A673 (cell line): ENCODE measurements at regions not wholly inside any gene's neighbourhood (a gene's known extent, or its start where the extent isn't known, plus 50 kb on each side); places are given as distances from the start of the nearest gene placed in this dataset.

ENCODE experiments used
- BruUV-seq: library from RNA; stranded (reverse); fragments of 400-500 nt; replicated peaks from 2 replicates; lab custom pipeline; 2021; lab: Mats Ljungman, UMichigan
- CTCF ChIA-PET: fragments of 300-600 bp; sonication (Branson Sonifier 250); formaldehyde crosslinking; loops from one replicate; lab custom pipeline; 2022; ENCODE audit warnings: antibody characterized with exemption; lab: Charles Lee
- POLR2A ChIA-PET: fragments of 300-600 bp; sonication (Branson Sonifier 250); formaldehyde crosslinking; loops from one replicate; lab custom pipeline; 2022; ENCODE audit warnings: antibody characterized with exemption; ENCODE audit not compliant: low non-redundant PET; lab: Charles Lee
- DNase-seq: peaks from one replicate; pipeline ENCODE4 v3.0.0-alpha.2; 2015; ENCODE audit warnings: low spot score
- H3K27ac ChIP-seq: fragments of 200-600 bp; sonication (generic); 2 replicates; pipeline ENCODE4 v1.5.1; 2016; ENCODE audit warnings: mixed run types, low read depth, mild to moderate bottlenecking, mixed read lengths, antibody characterized with exemption, low read length; ENCODE audit not compliant: poor library complexity, severe bottlenecking
- H3K27me3 ChIP-seq: fragments of 200-600 bp; sonication (generic); replicated peaks from 2 replicates; pipeline ENCODE4 v1.6.1; 2017; ENCODE audit warnings: mixed run types, low read depth, mild to moderate bottlenecking, mixed read lengths, antibody characterized with exemption, low read length; ENCODE audit not compliant: insufficient read depth, poor library complexity
- H3K36me3 ChIP-seq: fragments of 200-600 bp; sonication (generic); 2 replicates; pipeline ENCODE4 v1.6.1; 2016; ENCODE audit warnings: mixed run types, mild to moderate bottlenecking, mixed read lengths, antibody characterized with exemption, low read length; ENCODE audit not compliant: insufficient read depth, poor library complexity, severe bottlenecking
- H3K4me1 ChIP-seq: fragments of 200-600 bp; sonication (generic); 2 replicates; pipeline ENCODE4 v1.6.1; 2017; ENCODE audit warnings: mixed run types, mild to moderate bottlenecking, mixed read lengths, antibody characterized with exemption, low read length; ENCODE audit not compliant: insufficient read depth, poor library complexity, severe bottlenecking
- H3K4me3 ChIP-seq: fragments of 200-600 bp; sonication (generic); 2 replicates; pipeline ENCODE4 v1.5.1; 2016; ENCODE audit warnings: low read depth, mixed run types, mild to moderate bottlenecking, mixed read lengths, low read length; ENCODE audit not compliant: poor library complexity, severe bottlenecking
- H3K9me3 ChIP-seq: fragments of 200-600 bp; sonication (generic); 2 replicates; pipeline ENCODE4 v1.6.1; 2016; ENCODE audit warnings: mixed run types, low read depth, mild to moderate bottlenecking, mixed read lengths, antibody characterized with exemption, low read length; ENCODE audit not compliant: poor library complexity, severe bottlenecking
- EZH2 ChIP-seq: fragments of 200-600 bp; sonication (generic); IDR thresholded peaks from 2 replicates; pipeline ENCODE4 v1.6.1; 2017; ENCODE audit warnings: borderline replicate concordance, low read depth, mild to moderate bottlenecking, mixed read lengths, antibody characterized with exemption, low read length; ENCODE audit not compliant: poor library complexity, severe bottlenecking
- intact Hi-C: fragments of 100-400 bp; cut with micrococcal nuclease; formaldehyde crosslinking; loops from one replicate; pipeline ENCODE4 v1.10.0; 2022; ENCODE audit not compliant: unreplicated experiment
- TF ChIP-seq, protein P1 (sequence below): fragments of 300-800, 200-600 bp; sonication (generic); conservative IDR thresholded peaks from 2 replicates; pipeline ENCODE4 v1.5.1; 2017; ENCODE audit warnings: low read depth, mild to moderate bottlenecking, antibody characterized with exemption, low read length, moderate library complexity, mixed read lengths

DNA sequence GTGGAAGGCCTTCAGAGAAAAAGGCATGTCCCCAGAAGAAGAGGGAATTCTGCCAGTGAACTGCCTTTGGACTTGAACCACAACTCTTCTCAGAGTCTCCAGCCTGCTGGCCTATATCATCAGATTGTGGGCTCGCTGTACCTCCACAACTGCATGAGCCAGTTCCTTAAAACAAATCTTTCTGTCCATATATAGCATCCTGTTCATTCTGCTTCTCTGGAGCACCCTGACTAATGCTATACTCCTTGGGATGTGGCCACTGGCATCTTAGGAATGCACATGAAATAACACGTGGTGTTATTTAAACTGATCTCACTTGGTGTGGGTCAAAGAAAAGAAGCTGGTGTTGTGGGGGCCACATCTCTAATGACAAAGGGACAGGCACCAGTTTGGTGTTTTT lies 58.3 kb upstream of the VSTM5 start:
- intact Hi-C loops = no loop called here
- no peaks in the 10 kb centered on the region for H3K36me3 ChIP-seq
- peaks cover 11% of the 10 kb centered on the region for H3K27me3 ChIP-seq
- DNase-seq = peak; percentile 12
- ChIA-PET CTCF (no interaction called here), POLR2A (no interaction called here)
- no peaks in the 10 kb centered on the region for H3K9me3 ChIP-seq
- H3K27ac ChIP-seq = no peak overlapping the region
- no TSS peak for BruUV-seq
- TF ChIP-seq, protein P1, sequence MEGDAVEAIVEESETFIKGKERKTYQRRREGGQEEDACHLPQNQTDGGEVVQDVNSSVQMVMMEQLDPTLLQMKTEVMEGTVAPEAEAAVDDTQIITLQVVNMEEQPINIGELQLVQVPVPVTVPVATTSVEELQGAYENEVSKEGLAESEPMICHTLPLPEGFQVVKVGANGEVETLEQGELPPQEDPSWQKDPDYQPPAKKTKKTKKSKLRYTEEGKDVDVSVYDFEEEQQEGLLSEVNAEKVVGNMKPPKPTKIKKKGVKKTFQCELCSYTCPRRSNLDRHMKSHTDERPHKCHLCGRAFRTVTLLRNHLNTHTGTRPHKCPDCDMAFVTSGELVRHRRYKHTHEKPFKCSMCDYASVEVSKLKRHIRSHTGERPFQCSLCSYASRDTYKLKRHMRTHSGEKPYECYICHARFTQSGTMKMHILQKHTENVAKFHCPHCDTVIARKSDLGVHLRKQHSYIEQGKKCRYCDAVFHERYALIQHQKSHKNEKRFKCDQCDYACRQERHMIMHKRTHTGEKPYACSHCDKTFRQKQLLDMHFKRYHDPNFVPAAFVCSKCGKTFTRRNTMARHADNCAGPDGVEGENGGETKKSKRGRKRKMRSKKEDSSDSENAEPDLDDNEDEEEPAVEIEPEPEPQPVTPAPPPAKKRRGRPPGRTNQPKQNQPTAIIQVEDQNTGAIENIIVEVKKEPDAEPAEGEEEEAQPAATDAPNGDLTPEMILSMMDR = no peak
- no peak for TF ChIP-seq EZH2
- H3K4me3 ChIP-seq = no peak overlapping the region
- no peaks in the 10 kb centered on the region for H3K4me1 ChIP-seq

DNA sequence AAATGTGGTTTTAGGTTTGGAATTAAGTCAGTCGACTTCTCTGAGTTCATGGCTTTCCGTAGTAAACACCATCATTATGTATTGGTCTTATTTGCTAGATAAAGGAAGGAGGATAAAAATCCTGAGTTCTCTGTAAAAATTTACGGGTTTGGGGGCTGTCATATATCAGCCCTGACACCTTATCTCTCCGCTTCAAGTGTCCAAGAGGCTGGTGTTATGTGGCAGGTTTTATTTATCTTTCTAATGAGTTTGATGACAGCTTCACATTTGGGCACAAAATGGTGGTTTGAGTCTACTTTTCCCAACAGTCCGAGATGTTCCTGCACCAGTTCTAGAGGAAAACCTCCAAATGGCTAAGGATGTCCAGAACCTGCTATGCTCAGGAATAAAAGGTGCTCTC lies 67.3 kb upstream of the VSTM5 start:
- H3K27ac ChIP-seq = no peak overlapping the region
- BruUV-seq = no TSS peak
- no peaks in the 10 kb centered on the region for H3K36me3 ChIP-seq
- H3K4me3 ChIP-seq = no peak overlapping the region
- intact Hi-C loops = no loop called here
- no peaks in the 10 kb centered on the region for H3K9me3 ChIP-seq
- POLR2A ChIA-PET = no interaction called here
- H3K4me1 ChIP-seq = no peaks in the 10 kb centered on the region
- CTCF ChIA-PET = no interaction called here
- no peak for DNase-seq
- TF ChIP-seq, protein P1 = no peak
- no peak for TF ChIP-seq EZH2
- H3K27me3 ChIP-seq = peaks cover 32% of the 10 kb centered on the region

DNA sequence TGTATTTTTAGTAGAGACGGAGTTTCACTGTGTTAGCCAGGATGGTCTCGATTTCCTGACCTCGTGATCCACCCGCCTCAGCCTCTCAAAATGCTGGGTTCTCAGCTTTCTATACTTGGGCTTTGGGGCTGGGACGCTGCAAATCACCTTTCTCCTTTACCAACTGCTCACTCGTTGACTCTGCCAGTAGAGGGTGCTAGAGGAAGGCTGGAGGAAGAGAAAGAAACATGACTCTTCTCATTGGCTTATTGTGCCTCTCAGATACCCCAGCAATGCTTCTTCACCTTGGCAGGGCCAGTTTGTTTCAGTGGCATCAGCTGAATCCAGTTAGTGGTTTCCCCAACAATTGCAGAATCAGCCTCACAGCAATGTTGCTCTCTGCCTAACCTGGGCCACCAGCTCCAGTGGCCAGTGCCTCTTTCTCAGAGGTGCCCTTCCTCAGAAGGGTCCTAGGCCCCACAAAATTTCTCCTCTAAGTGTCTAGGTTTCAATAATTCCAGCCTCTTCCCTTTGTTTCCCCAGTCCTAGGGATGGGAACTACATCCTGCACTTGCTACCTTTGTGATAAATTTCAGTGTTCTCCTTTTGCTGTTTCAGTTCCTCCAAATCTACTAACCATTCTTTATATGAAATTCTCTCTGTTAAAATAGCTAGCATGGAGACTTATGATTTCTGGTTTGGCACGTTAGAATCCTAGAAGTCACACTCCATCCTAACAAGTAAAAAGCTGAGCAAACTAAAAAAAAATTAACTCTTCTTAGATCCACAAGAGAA lies 71.5 kb upstream of the VSTM5 start:
- Histone ChIP-seq H3K9me3 (no peaks in the 10 kb centered on the region), H3K4me1 (no peaks in the 10 kb centered on the region), H3K4me3 (no peak overlapping the region), H3K27me3 (peaks cover 27% of the 10 kb centered on the region), H3K36me3 (no peaks in the 10 kb centered on the region), H3K27ac (no peak overlapping the region)
- CTCF ChIA-PET = interaction anchor here (0.5 to 0.8 kb wide), 8 partner anchors 27 to 689 kb away, joined by 3 to 6 read pairs (median 4); no protein-coding TSS in a partner anchor
- DNase-seq = peak; percentile 83
- intact Hi-C loops = loop anchor here (1.0 to 5.0 kb wide), 3 partner anchors 185 to 582 kb away; no protein-coding TSS in a partner anchor
- TF ChIP-seq EZH2 = no peak
- TF ChIP-seq, protein P1 = peak; percentile 86
- POLR2A ChIA-PET = no interaction called here
- BruUV-seq = no TSS peak
